Right lobe of liver (tissue), 6 donors: ENCODE measurements at regions not wholly inside any gene's neighbourhood (a gene's known extent, or its start where the extent isn't known, plus 50 kb on each side); places are given as distances from the start of the nearest gene placed in this dataset.
A peak's percentile ranks its signal among the peaks of the same experiment; 100 is the strongest.
"Not testable (repeated sequence)": the region's sequence is repeated elsewhere in the genome, so short reads cannot be mapped to it uniquely, and the experiment has no call there.

Experiments
- ATAC-seq, 4 donors: fragments of 200-7000 bp; cut with Tn5 transposase; one replicate each; pipeline ENCODE4 v1.9.1; 2020; ENCODE audit warnings: mild to moderate bottlenecking in 4 of 4, moderate library complexity in 4 of 4
- DNase-seq, 3 donors: peaks; one replicate each; pipeline ENCODE4 v3.0.0-alpha.2; 2020
- H3K27ac ChIP-seq, 3 donors: fragments of 200-600 bp; one replicate each; pipeline ENCODE4 v1.8.0; 2022
- H3K27me3 ChIP-seq, 2 donors: fragments of 200-600 bp; one replicate each; pipeline ENCODE4 v1.8.0; 2022
- H3K36me3 ChIP-seq, 4 donors: fragments of 200-600 bp; sonication (generic) in 1 of 4; one replicate each; pipeline versions ENCODE4 v1.5.1 to v1.8.0; 2017 to 2022; ENCODE audit warnings: control low read depth in 1 of 4
- H3K4me1 ChIP-seq, 4 donors: fragments of 200-600 bp; sonication (generic) in 1 of 4; one replicate each; pipeline versions ENCODE4 v1.5.1 to v1.8.0; 2017 to 2022; ENCODE audit warnings: control low read depth in 1 of 4
- H3K4me3 ChIP-seq, 3 donors: fragments of 200-600 bp; one replicate each; pipeline ENCODE4 v1.8.0; 2022
- H3K9me3 ChIP-seq, 4 donors: fragments of 200-600 bp; sonication (generic) in 1 of 4; one replicate each; pipeline versions ENCODE4 v1.5.1 to v1.8.0; 2017 to 2022; ENCODE audit warnings: control low read depth in 1 of 4
- CTCF ChIP-seq, 4 donors: fragments of 200-600 bp in 3 of 4; fragments of 450-650 bp in 1 of 4; IDR thresholded peaks; one replicate each; pipeline versions ENCODE4 v1.5.1 to v1.8.0; 2016 to 2022; ENCODE audit warnings: antibody characterized with exemption in 4 of 4, mild to moderate bottlenecking in 2 of 4
- POLR2A ChIP-seq: fragments of 450-650 bp; IDR thresholded peaks from one replicate; pipeline ENCODE4 v1.6.1; 2017; ENCODE audit warnings: antibody characterized with exemption, mild to moderate bottlenecking
- WGBS: methylation state at CpG from one replicate; pipeline ENCODE4 v1.1.6; 2018; ENCODE audit warnings: low coverage, low lambda C conversion rate; ENCODE audit not compliant: insufficient coverage; ENCODE audit errors: missing lambda C conversion rate; 5-methylcytosine and 5-hydroxymethylcytosine counted together
- intact Hi-C, 2 donors: fragments of 100-400 bp; cut with DNase I; formaldehyde crosslinking; loops; one replicate each; pipeline versions ENCODE4 v1.11.2 to v1.14.1; 2022
- donor health status: DM: no; HTN: yes; CAD: no.
- donor health status: DM: no; HTN: no; CAD: no.
- donor health status: DM: no; HTN: no; CAD: no.
- donor health status: DM: no; HTN: yes; CAD: no.
- donor health status: DM: no; HTN: yes; CAD: no.

DNA sequence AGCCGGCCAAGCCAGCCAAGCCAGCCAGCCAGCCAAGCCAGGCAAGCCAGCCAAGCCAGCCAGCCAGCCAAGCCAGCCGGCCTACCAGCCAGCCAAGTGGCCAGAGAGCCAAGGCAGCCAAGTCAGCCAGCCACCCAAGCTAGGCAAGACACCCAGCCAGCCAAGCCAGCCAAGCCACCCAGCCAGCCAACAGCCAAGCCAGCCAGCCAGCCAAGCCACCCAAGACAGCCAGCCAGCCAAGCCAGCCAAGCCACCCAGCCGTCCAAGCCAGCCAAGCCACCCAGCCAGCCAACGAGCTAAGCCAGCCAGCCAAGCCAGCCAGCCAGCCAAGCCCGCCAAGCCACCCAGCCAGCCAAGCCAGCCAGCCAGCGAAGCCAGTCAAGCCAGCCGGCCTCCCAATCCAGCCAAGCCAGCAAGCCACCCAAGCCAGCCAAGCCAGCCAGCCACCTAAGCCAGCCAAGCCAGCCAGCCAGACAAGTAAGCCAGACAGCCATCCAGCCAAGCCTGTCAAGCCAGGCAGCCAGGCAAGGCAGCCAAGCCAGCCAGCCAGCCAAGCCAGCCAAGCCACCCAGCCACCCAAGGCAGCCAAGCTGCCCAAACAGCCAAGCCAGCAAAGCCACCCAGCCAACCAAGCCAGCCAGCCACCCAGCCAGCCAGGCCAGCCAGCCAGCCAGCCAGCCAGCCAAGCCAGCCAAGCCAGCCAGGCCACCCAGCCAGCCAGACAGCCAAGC lies 200.5 kb downstream of the GOLGA6L6 start:
- 50% methylated on average over 7 of the region's 7 CpGs for WGBS
- Histone ChIP-seq H3K9me3 (no peaks in the 10 kb centered on the region), H3K4me3 (no peak overlapping the region), H3K27me3 (no peaks in the 10 kb centered on the region), H3K27ac (no peak overlapping the region), H3K4me1 (no peaks in the 10 kb centered on the region), H3K36me3 (no peaks in the 10 kb centered on the region)
- TF ChIP-seq CTCF (IDR thresholded peaks at IDR 0.05) (no peak), POLR2A (no peak)
- ATAC-seq, result peak in 3 of 4 donors; percentile 38 to 65 (median 53)
- intact Hi-C loops, result no loop called here
- DNase-seq, result peak; percentile 72 to 97 (median 78)

- H3K9me3 ChIP-seq, result no peaks in the 10 kb centered on the region
- H3K36me3 ChIP-seq, result no peaks in the 10 kb centered on the region
- peak in 3 of 4 donors; percentile 19 to 56 (median 37) for ATAC-seq
- peak; percentile 63 to 97 (median 70) for DNase-seq
- no peak overlapping the region for H3K27ac ChIP-seq
- intact Hi-C loops, result no loop called here
- no peak overlapping the region for H3K4me3 ChIP-seq
- 52% methylated on average over 9 of the region's 9 CpGs for WGBS
- TF ChIP-seq POLR2A, result no peak
- TF ChIP-seq CTCF (IDR thresholded peaks at IDR 0.05), result no peak
- H3K4me1 ChIP-seq, result no peaks in the 10 kb centered on the region
- H3K27me3 ChIP-seq, result no peaks in the 10 kb centered on the region
These were observed 201.2 kb downstream of the GOLGA6L6 start for GRCh38 chr15:20340331-20340811.

- H3K27me3 ChIP-seq, H3K27ac ChIP-seq, ATAC-seq, H3K4me3 ChIP-seq, H3K4me1 ChIP-seq, H3K36me3 ChIP-seq, intact Hi-C loops, H3K9me3 ChIP-seq: not testable (repeated sequence)
- WGBS, result 31% methylated on average over 6 of the region's 17 CpGs
- peak in 1 of 3 donors; percentile 40 for DNase-seq
These were observed 202.4 kb downstream of the GOLGA6L6 start for GRCh38 chr15:20339086-20339791.

DNA sequence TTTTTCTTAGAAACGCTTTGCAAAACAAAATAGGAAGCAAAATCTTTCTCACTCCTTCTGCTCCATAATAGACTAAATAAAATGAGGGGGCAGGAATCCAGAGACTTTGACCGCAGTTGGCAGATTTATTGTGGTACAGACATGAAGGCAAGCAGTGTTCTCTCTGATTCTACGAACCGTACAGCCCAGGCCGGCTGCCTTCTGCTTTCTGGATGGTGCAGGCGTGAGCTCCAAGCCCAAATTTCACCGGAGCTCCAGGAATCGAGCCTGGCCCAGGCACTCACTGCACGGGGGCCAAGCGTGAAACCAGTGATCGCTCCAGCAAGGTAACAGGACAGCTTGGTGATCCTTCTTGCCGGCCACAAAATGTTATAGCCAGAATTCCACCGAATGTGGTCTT lies 202.9 kb downstream of the GOLGA6L6 start:
- H3K9me3 ChIP-seq, H3K36me3 ChIP-seq, H3K4me1 ChIP-seq, ATAC-seq, H3K4me3 ChIP-seq, intact Hi-C loops, DNase-seq, H3K27me3 ChIP-seq, H3K27ac ChIP-seq: not testable (repeated sequence)
- WGBS, result 67% methylated on average over 11 of the region's 13 CpGs

GRCh38 chr15:20337238-20337637 lies 204.4 kb downstream of the GOLGA6L6 start:
- H3K4me3 ChIP-seq, DNase-seq, H3K27me3 ChIP-seq, H3K4me1 ChIP-seq, intact Hi-C loops, H3K9me3 ChIP-seq, H3K36me3 ChIP-seq, ATAC-seq, H3K27ac ChIP-seq: not testable (repeated sequence)
- 68% methylated on average over 5 of the region's 5 CpGs for WGBS

GRCh38 chr15:20334451-20334850 lies 207.1 kb downstream of the GOLGA6L6 start:
- H3K4me1 ChIP-seq, DNase-seq, H3K27me3 ChIP-seq, H3K27ac ChIP-seq, H3K4me3 ChIP-seq, ATAC-seq, intact Hi-C loops, H3K36me3 ChIP-seq, H3K9me3 ChIP-seq: not testable (repeated sequence)
- WGBS, result 83% methylated on average over 6 of the region's 6 CpGs

GRCh38 chr15:20325751-20326150 lies 215.8 kb downstream of the GOLGA6L6 start:
- intact Hi-C loops, H3K27me3 ChIP-seq, DNase-seq, H3K4me3 ChIP-seq, H3K27ac ChIP-seq, H3K36me3 ChIP-seq, ATAC-seq, H3K4me1 ChIP-seq, H3K9me3 ChIP-seq: not testable (repeated sequence)
- no CpG with 5 or more reads among the region's 4 CpGs for WGBS

GRCh38 chr15:20317132-20317531 lies 224.5 kb downstream of the GOLGA6L6 start:
- H3K36me3 ChIP-seq, H3K27ac ChIP-seq, H3K9me3 ChIP-seq, H3K4me1 ChIP-seq, ATAC-seq, H3K27me3 ChIP-seq, H3K4me3 ChIP-seq, DNase-seq, intact Hi-C loops: not testable (repeated sequence)
- WGBS, result 27% methylated on average over 2 of the region's 2 CpGs

- H3K27ac ChIP-seq, H3K36me3 ChIP-seq, H3K9me3 ChIP-seq, intact Hi-C loops, H3K4me3 ChIP-seq, H3K4me1 ChIP-seq, ATAC-seq, H3K27me3 ChIP-seq: not testable (repeated sequence)
- peak in 1 of 3 donors; percentile 37 for DNase-seq
- 91% methylated on average over 5 of the region's 23 CpGs for WGBS
These were observed 230.5 kb downstream of the GOLGA6L6 start for GRCh38 chr15:20311014-20311680.
